DMS 273 treated with DMSO at 0.1 percent for 48 hours (cell line): ENCODE measurements at regions not wholly inside any gene's neighbourhood (a gene's known extent, or its start where the extent isn't known, plus 50 kb on each side); places are given as distances from the start of the nearest gene placed in this dataset.
"Not testable (repeated sequence)": the region's sequence is repeated elsewhere in the genome, so short reads cannot be mapped to it uniquely, and the experiment has no call there.

Experiments used
- DNase-seq: peaks from one replicate; lab custom pipeline; 2025; lab: John Stamatoyannopoulos, UW

DNA sequence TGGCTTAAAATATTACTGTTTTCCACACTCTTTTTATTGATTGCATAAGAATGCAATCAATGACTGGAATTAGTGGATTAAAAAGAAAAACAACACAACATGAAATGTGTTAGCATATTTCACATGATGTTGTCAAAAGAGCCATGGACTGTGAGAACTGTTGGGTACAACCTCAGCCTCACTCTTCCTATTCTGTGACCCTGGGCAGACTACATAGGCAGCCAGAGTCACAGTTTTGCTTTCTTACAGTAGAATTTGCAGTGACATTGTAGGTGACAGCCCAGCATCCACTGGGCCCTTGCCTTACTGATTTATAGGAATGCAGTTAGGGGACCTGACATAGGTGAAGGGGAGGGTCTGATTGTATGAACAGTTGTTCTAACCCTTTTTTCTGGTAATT lies 471.4 kb upstream of the SLC35B3 start:
- DNase-seq: no peak

DNA sequence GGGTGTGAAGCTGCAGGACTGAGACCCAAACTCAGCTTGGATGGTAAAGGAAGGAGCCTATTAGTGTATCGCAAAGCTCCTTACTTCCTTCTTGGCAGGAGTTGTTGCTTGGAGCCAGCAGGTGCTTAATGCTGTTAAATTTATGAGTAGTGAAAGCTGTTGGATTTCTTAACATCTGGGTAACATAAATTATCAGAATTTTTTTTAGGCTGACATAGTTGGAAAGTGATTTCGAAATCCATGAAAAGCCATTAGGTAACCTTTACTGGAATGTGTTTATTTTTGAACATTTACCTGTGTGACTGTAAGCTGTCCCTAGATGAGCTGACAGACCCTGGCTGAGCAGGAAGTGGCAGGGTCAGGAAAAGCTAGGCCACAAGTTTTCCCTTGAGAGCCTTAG lies 470.4 kb upstream of the SLC35B3 start:
- no peak for DNase-seq

GRCh38 chr6:8904754-8905153 lies 469.4 kb upstream of the SLC35B3 start:
- no peak for DNase-seq

DNA sequence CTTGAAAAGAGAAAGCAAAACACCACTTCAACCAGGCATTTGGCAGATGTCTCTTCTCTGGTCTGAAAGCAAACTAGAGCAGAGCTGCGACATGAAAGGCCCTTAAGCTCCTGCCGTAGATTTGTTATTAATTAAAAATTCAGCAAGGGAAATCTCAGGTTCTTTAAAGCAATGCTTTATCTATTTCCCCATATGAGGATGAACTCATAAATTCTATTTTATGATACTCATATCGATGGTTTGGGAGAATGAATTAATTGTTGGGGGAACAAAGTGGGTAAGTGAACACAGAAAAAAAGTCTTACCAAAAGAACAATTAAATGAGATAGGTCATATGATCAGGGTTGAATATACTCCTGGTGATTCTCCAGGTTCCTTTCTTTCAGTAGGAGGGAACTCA lies 464.7 kb upstream of the SLC35B3 start:
- no peak for DNase-seq

GRCh38 chr6:8889514-8889913 lies 454.2 kb upstream of the SLC35B3 start:
- DNase-seq: no peak

DNA sequence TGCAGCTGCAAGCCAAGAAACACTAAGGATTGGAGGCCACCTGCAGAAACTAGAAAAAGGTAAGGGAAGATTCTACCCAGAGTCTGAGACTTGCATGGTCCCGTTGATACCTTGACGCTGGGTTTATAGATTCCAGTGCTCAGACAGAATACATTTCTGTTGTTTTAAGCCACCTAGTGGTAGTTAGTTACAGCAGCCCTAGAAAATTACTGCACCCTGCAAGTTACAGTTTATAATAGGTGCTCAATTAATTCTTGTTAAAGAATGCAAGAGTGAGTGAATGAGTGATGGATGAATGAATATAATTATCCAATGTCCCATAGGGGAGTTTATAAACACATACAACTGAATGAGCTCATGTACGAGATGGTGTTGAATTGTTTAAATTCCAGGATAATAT lies 453.1 kb upstream of the SLC35B3 start:
- DNase-seq: no peak

GRCh38 chr6:8881663-8882062 lies 446.3 kb upstream of the SLC35B3 start:
- DNase-seq: no peak

DNA sequence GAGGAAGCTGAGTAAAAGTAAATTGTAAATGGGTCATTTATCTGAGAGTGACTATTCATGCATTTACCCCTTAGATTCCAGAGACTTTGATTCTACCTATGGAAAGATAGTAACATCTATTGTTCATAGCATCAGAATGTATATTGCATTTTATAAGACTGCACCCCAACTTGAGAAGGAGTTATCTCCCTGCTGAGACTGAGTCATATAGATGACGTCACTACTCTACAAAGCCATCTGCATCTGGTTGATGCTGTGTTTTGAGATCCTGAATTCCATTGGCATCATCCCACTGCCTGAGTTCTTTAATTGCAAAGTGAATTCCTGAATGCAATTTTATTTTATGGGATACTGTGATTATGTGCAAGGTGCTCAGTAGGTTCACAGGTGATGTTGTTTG lies 444.0 kb upstream of the SLC35B3 start:
- DNase-seq: no peak

DNA sequence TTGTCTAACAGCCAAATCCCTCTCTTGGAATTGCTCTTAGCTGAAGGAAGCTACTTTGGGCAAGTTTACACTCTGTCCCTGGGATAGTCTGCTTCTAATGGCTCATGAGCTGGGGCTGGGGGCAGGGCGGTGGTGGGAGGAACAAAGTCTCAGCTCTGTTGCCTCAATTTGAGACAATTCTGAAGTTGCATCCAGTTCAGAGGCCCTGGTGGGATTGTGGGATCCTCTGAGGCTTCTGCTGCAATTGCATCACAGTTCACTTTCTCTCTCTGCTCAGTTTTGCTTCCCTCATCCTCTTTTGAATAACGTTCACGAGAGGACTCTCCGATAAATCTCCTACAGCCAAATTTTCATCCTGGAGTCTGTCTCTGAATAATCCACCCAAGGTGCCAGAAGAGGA lies 440.6 kb upstream of the SLC35B3 start:
- DNase-seq: no peak

- DNase-seq: no peak
Measured at GRCh38 chr6:8872589-8872988, 437.2 kb upstream of the SLC35B3 start.

DNA sequence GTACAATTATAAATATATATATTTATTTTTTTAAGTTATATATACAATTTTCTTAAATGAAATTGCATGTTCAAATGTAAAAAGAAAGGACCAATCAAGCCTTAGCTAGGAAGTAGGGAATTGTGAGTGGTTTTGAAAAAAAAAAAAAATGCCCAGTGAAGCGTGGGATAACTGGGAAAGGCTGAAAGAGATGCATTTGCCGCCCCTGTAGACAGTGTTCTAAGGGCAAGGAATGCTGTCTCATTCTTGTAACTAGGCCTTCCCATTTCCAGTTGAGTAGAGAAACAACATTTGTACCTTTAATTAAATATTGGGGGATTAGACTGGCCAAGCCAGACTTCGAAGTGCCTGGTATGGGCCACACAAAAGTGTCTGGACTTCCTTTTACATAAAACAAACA lies 430.1 kb upstream of the SLC35B3 start:
- DNase-seq: no peak

DNA sequence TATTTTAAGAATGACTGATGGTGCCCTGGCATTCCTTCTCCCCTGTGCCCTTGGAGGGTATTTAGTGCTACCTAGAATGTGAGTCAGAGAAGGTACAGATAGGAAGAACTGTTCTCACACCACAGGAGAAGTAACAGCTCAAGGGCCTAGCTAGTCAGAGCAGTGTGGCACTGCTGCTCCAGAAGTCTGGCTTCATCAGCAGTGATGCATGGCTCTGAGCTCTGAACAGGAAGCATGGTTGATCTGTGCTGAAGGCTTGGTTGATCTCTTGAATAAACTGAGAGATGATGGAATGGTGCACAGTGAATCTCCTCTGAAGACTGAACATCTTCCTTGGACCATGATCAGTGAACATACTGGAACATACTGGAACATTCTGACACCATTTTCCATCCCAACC lies 425.3 kb upstream of the SLC35B3 start:
- no peak for DNase-seq

- DNase-seq: no peak
Measured at GRCh38 chr6:8859501-8859900, 424.2 kb upstream of the SLC35B3 start.

- no peak for DNase-seq
Measured at GRCh38 chr6:8858854-8859331, 423.5 kb upstream of the SLC35B3 start.

DNA sequence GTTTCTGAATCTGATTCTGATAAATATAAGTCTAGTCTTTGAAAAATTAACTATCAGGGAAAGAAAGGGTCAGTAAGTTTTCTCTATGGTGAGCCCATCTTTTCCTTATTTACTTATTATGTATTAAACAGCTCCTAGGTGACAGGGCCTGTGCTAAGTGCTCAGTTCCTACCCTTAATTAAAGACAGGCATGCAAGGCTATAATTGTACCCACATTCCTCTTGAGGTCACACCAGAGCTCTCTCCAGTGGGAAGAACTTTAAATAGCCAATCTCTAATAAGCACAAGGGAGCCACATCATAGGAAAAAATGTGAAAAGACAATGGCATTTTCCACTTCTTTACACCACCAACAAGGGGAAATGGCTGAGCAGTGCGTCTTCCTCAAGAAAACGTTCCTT lies 421.8 kb upstream of the SLC35B3 start:
- no peak for DNase-seq

- DNase-seq: no peak
Measured at GRCh38 chr6:8855411-8855810, 420.1 kb upstream of the SLC35B3 start.

DNA sequence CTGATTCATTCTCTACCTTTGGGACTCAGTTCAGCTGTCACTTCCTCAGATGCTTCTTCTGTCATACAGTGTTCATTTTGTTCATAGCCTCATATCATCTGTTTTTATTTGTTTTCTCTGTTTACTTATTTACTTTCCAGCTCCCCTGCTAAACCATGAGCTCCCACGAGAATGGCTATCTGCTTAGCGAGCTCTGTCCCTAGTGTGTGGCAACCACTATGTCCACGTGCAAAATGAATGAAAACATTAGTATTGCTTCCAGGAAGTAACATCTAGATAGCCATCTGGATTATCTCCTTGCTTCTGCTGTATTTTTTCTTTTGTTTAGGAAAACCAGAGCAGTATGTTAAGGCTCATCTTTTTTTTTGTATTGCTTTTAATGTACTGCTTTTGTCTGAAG lies 417.0 kb upstream of the SLC35B3 start:
- no peak for DNase-seq

GRCh38 chr6:8846680-8847079 lies 411.3 kb upstream of the SLC35B3 start:
- not testable (repeated sequence) for DNase-seq

GRCh38 chr6:8845690-8846089 lies 410.3 kb upstream of the SLC35B3 start:
- no peak for DNase-seq

DNA sequence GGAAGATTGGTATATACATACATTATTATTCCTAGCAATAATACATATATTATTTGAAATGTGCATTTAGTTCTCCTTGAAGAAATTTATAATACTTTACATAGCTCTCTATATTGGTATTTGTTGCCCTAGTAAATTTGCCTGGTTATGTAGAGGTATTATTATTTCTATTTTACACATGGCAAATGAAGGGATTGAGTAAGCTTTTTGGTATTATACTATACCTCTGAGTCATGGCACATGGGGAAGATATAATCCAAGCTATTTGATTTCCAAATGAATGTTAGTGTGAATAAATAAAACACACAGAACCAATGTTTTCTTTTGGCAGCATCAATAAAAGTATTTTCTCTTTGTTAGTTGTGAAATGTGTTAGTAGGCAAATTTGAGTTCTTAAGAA lies 409.6 kb upstream of the SLC35B3 start:
- no peak for DNase-seq

DNA sequence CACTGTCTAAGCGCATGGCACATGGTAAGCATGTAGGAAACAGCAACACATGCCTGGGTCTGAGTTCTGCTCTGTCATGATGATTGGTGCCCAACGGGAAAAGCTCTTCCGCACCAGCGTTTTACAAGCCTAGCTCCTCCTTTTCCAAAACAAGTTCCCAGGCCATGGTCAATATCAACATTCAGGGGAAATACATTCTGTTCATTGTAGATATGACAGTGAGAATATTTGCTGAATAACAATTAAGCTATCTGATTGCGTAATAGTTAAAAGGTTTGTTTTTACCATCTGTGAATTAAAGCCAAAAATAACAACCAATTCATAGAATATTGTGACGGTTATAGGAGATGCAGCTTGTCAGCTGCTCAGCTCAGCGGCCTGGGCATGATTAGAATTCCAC lies 404.3 kb upstream of the SLC35B3 start:
- no peak for DNase-seq

GRCh38 chr6:8837343-8837742 lies 402.0 kb upstream of the SLC35B3 start:
- DNase-seq: no peak

DNA sequence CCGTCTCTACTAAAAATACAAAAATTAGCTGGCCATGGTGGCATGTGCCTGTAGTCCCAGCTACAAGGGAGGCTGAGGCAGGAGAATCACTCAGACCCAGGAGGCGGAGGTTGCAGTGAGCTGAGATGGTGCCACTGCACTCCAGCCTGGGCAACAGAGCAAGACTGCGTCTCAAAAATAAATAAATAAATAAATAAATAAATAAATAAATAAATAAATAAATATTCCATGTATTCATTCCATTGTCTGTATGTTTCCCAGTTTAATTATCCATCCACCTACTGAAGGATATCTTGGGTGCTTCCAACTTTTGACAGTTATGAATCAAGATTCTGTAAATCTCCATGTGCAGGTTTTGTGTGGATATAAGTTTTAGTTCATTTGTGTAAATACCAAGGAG lies 397.4 kb upstream of the SLC35B3 start:
- not testable (repeated sequence) for DNase-seq

GRCh38 chr6:8831366-8832152 lies 396.2 kb upstream of the SLC35B3 start:
- DNase-seq: no peak
